K562 (cell line): ENCODE measurements at regions not wholly inside any gene's neighbourhood (a gene's known extent, or its start where the extent isn't known, plus 50 kb on each side); places are given as distances from the start of the nearest gene placed in this dataset.
A peak's percentile ranks its signal among the peaks of the same experiment; 100 is the strongest.

Experiments used
- ATAC-seq: fragments of 200-7000 bp; cut with Tn5 transposase; 3 replicates; pipeline ENCODE4 v1.9.1; 2020; ENCODE audit warnings: moderate library complexity
- BruUV-seq: library from RNA; stranded (reverse); fragments of 400-500 nt; replicated peaks from 2 replicates; lab custom pipeline; 2021; lab: Mats Ljungman, UMichigan
- CTCF ChIA-PET: fragments of 300-600 bp; formaldehyde crosslinking; extraction: SDS; loops from one replicate; lab custom pipeline; 2021; ENCODE audit warnings: low intra/inter-chr PET ratio; lab: Yijun Ruan, JAX
- POLR2A ChIA-PET: fragments of 300-600, 350-650 bp; sonication (Branson Sonifier 250); formaldehyde crosslinking; extraction: SDS; loops from one replicate; lab custom pipeline; 2021; ENCODE audit warnings: antibody characterized with exemption, inconsistent platforms; lab: Yijun Ruan, JAX
- DNase-seq, 4 experiments: peaks; one replicate each; pipeline versions ENCODE4 v3.0.0 to v3.0.0-alpha.2; 2011 to 2018; ENCODE audit warnings: low spot score in 3 of 4, mixed read lengths in 3 of 4; ENCODE audit errors: extremely low read depth in 1 of 4
- FAIRE-seq: peaks from 2 replicates; lab custom pipeline; 2011; peaks lifted over from hg19 to GRCh38; lab: Jason Lieb, UNC
- H2AFZ ChIP-seq: 2 replicates; pipeline ENCODE4 v1.6.0; 2011; ENCODE audit warnings: low read depth, low read length, control low read depth, inconsistent platforms
- H3K27ac ChIP-seq: fragments of 200-600 bp; 3 replicates; pipeline ENCODE4 v1.8.0; 2011; ENCODE audit warnings: low read depth, mild to moderate bottlenecking, control low read depth, inconsistent platforms, low read length, moderate library complexity, mixed read lengths; ENCODE audit errors: extremely low read depth
- H3K27me3 ChIP-seq, 2 experiments: fragments of 300-600 bp in 1 of 2; 2 replicates in 1 of 2; 3 replicates in 1 of 2; pipeline versions ENCODE4 v1.6.0 to v1.8.0; 2011; ENCODE audit warnings: inconsistent platforms in 2 of 2, low read length in 2 of 2, mild to moderate bottlenecking in 1 of 2, mixed read lengths in 1 of 2, moderate library complexity in 1 of 2; ENCODE audit not compliant: control insufficient read depth in 2 of 2, insufficient read depth in 2 of 2
- H3K36me3 ChIP-seq: fragments of 300-600 bp; 3 replicates; pipeline ENCODE4 v1.8.0; 2011; ENCODE audit warnings: mild to moderate bottlenecking, low read length, inconsistent platforms; ENCODE audit not compliant: control insufficient read depth, insufficient read depth
- H3K4me1 ChIP-seq, 2 experiments: fragments of 200-600 bp in 1 of 2; replicated peaks in 1 of 2; 2 replicates in 1 of 2; 3 replicates in 1 of 2; pipeline versions ENCODE4 v1.5.1 to v1.8.0; 2011; ENCODE audit warnings: inconsistent platforms in 2 of 2, low read length in 2 of 2, mild to moderate bottlenecking in 1 of 2, mixed read lengths in 1 of 2, moderate library complexity in 1 of 2; ENCODE audit not compliant: control insufficient read depth in 2 of 2, insufficient read depth in 2 of 2
- H3K4me2 ChIP-seq: 2 replicates; pipeline ENCODE4 v1.6.1; 2011; ENCODE audit warnings: low read length, control low read depth, inconsistent platforms, mixed read lengths; ENCODE audit not compliant: insufficient read depth
- H3K4me3 ChIP-seq: fragments of 200-600 bp; sonication (generic), shearing (Covaris generic); 2 replicates; pipeline ENCODE4 v1.5.1; 2016; ENCODE audit warnings: control low read depth, inconsistent platforms
- H3K79me2 ChIP-seq: fragments of 200-600 bp; 3 replicates; pipeline ENCODE4 v1.8.0; 2011; ENCODE audit warnings: low read length, inconsistent platforms; ENCODE audit not compliant: control insufficient read depth, insufficient read depth
- H3K9ac ChIP-seq, 2 experiments: 2 replicates each; pipeline versions ENCODE4 v1.6.0 to v1.6.1; 2011; ENCODE audit warnings: low read depth in 2 of 2, low read length in 2 of 2, control low read depth in 1 of 2, inconsistent platforms in 1 of 2, mild to moderate bottlenecking in 1 of 2, mixed read lengths in 1 of 2; ENCODE audit not compliant: insufficient read depth in 1 of 2
- H3K9me1 ChIP-seq: one replicate; pipeline ENCODE4 v1.6.0; 2011; ENCODE audit warnings: inconsistent platforms, mild to moderate bottlenecking, low read length, moderate library complexity; ENCODE audit not compliant: control insufficient read depth, insufficient read depth
- H3K9me3 ChIP-seq: replicated peaks from 2 replicates; pipeline ENCODE4 v1.5.1; 2011; ENCODE audit warnings: low read depth, low read length, inconsistent platforms; ENCODE audit not compliant: control insufficient read depth, insufficient read depth
- H4K20me1 ChIP-seq: replicated peaks from 2 replicates; pipeline ENCODE4 v1.6.1; 2011; ENCODE audit warnings: low read length, inconsistent platforms, mixed read lengths; ENCODE audit not compliant: control insufficient read depth, insufficient read depth
- BDP1 ChIP-seq: IDR thresholded peaks from 3 replicates; pipeline ENCODE4 v1.6.1; 2011; ENCODE audit not compliant: insufficient read length, insufficient read depth
- POLR2B ChIP-seq: fragments of 450-650 bp; IDR thresholded peaks from 2 replicates; pipeline ENCODE4 v1.6.1; 2018; ENCODE audit warnings: low read depth; ENCODE audit not compliant: partially characterized antibody
- TCF7L2 ChIP-seq: fragments of 150-350 bp; IDR thresholded peaks from 2 replicates; pipeline ENCODE4 v1.6.1; 2016; ENCODE audit warnings: low read depth, mild to moderate bottlenecking, low read length, moderate library complexity
- WGBS: fragments of 100-300 bp; shearing (Covaris generic); methylation state at CpG from one replicate; pipeline ENCODE4 v1.1.6; 2016; ENCODE audit warnings: low coverage, mixed read lengths; ENCODE audit not compliant: insufficient coverage; ENCODE audit errors: missing lambda C conversion rate; 5-methylcytosine and 5-hydroxymethylcytosine counted together
- in situ Hi-C: fragments of 300-500 bp; cut with MboI; formaldehyde crosslinking; loops from 4 replicates; pipeline ENCODE4 v1.15.0; 2018; ENCODE audit warnings: inconsistent platforms, mixed read lengths
- intact Hi-C: fragments of 100-400 bp; cut with micrococcal nuclease; formaldehyde crosslinking; loops from 2 replicates; pipeline ENCODE4 v1.14.2; 2022
- TF ChIP-seq, protein P1 (sequence below): sonication (generic); formaldehyde crosslinking; IDR thresholded peaks from 2 replicates; pipeline ENCODE4 v1.8.1; 2023; ENCODE audit warnings: mild to moderate bottlenecking, missing genetic modification reagents, moderate library complexity
- TF ChIP-seq, protein P2 (sequence below): fragments of 450-650 bp; formaldehyde crosslinking; IDR thresholded peaks from 2 replicates; pipeline ENCODE4 v1.4.0; 2020; ENCODE audit warnings: mild to moderate bottlenecking, moderate library complexity
- TF ChIP-seq, protein P3 (sequence below): IDR thresholded peaks from 2 replicates; pipeline ENCODE4 v1.6.1; 2011; ENCODE audit warnings: borderline replicate concordance, low read depth, mild to moderate bottlenecking, moderate library complexity, low read length; ENCODE audit not compliant: insufficient read depth, poor library complexity, severe bottlenecking

DNA sequence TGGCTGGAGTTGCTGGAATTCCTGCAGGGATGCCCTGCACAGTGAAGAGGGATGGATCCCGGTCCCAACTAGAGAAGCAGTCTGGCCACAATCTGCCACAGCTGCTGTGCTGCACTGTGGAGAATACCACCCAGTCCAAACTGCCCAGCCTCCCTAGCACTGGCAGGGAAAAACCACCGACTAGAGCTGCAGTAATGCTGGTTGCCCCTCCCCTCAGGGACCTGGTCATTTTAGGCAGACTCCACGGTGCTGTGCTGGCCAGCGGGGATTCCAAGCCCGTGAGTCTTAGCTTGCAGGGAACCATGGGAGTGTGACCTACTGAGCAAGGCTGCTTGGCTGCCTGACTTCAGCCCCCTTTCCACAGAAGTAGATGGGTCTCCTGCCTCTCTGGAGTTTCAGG is 478.0 kb upstream of the ATP11B start:
- Histone ChIP-seq H3K4me2 (no peak overlapping the region), H3K4me3 (no peak overlapping the region), H3K27me3 (no peaks in the 10 kb centered on the region), H3K27ac (no peak overlapping the region), H3K9ac (peak overlapping the region in 1 of 2 experiments; percentile 26; a peak in 1 of 4 replicates), H3K79me2 (no peaks in the 10 kb centered on the region), H3K4me1 (no peaks in the 10 kb centered on the region), H3K9me1 (no peaks in the 10 kb centered on the region), H4K20me1 (no peaks in the 10 kb centered on the region), H3K9me3 (no peaks in the 10 kb centered on the region), H2AFZ (no peak overlapping the region), H3K36me3 (no peaks in the 10 kb centered on the region)
- BruUV-seq = no TSS peak
- WGBS = 4% methylated on average over 5 of the region's 5 CpGs
- no peak for ATAC-seq
- POLR2A ChIA-PET = no interaction called here
- no peak for DNase-seq
- in situ Hi-C loops (no loop called here), intact Hi-C loops (no loop called here)
- TF ChIP-seq, protein P1, sequence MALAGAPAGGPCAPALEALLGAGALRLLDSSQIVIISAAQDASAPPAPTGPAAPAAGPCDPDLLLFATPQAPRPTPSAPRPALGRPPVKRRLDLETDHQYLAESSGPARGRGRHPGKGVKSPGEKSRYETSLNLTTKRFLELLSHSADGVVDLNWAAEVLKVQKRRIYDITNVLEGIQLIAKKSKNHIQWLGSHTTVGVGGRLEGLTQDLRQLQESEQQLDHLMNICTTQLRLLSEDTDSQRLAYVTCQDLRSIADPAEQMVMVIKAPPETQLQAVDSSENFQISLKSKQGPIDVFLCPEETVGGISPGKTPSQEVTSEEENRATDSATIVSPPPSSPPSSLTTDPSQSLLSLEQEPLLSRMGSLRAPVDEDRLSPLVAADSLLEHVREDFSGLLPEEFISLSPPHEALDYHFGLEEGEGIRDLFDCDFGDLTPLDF (CRISPR knock-in tag) = no peak
- TF ChIP-seq BDP1 = no peak
- TF ChIP-seq, protein P2, sequence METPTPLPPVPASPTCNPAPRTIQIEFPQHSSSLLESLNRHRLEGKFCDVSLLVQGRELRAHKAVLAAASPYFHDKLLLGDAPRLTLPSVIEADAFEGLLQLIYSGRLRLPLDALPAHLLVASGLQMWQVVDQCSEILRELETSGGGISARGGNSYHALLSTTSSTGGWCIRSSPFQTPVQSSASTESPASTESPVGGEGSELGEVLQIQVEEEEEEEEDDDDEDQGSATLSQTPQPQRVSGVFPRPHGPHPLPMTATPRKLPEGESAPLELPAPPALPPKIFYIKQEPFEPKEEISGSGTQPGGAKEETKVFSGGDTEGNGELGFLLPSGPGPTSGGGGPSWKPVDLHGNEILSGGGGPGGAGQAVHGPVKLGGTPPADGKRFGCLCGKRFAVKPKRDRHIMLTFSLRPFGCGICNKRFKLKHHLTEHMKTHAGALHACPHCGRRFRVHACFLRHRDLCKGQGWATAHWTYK (CRISPR knock-in tag) = no peak
- TF ChIP-seq POLR2B = no peak
- TF ChIP-seq TCF7L2 = no peak
- TF ChIP-seq, protein P3, sequence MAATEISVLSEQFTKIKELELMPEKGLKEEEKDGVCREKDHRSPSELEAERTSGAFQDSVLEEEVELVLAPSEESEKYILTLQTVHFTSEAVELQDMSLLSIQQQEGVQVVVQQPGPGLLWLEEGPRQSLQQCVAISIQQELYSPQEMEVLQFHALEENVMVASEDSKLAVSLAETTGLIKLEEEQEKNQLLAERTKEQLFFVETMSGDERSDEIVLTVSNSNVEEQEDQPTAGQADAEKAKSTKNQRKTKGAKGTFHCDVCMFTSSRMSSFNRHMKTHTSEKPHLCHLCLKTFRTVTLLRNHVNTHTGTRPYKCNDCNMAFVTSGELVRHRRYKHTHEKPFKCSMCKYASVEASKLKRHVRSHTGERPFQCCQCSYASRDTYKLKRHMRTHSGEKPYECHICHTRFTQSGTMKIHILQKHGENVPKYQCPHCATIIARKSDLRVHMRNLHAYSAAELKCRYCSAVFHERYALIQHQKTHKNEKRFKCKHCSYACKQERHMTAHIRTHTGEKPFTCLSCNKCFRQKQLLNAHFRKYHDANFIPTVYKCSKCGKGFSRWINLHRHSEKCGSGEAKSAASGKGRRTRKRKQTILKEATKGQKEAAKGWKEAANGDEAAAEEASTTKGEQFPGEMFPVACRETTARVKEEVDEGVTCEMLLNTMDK = no peak
- no peak for FAIRE-seq
- CTCF ChIA-PET = no interaction called here
